PC-3 (cell line): ENCODE measurements at regions not wholly inside any gene's neighbourhood (a gene's known extent, or its start where the extent isn't known, plus 50 kb on each side); places are given as distances from the start of the nearest gene placed in this dataset.

Experiments
- ATAC-seq: fragments of 200-7000 bp; cut with Tn5 transposase; 2 replicates; pipeline ENCODE4 v1.9.1; 2020; ENCODE audit warnings: mild to moderate bottlenecking, moderate library complexity
- BruUV-seq: library from RNA; stranded (reverse); fragments of 400-500 nt; replicated peaks from 2 replicates; lab custom pipeline; 2021; lab: Mats Ljungman, UMichigan
- CTCF ChIA-PET: fragments of 300-600 bp; sonication (Branson Sonifier 250); formaldehyde crosslinking; loops from one replicate; lab custom pipeline; 2022; ENCODE audit warnings: antibody characterized with exemption; lab: Charles Lee
- POLR2A ChIA-PET: fragments of 300-600 bp; sonication (Branson Sonifier 250); formaldehyde crosslinking; loops from one replicate; lab custom pipeline; 2022; ENCODE audit warnings: antibody characterized with exemption; ENCODE audit not compliant: unreplicated experiment; lab: Charles Lee
- DNase-seq: peaks from one replicate; pipeline ENCODE4 v3.0.0-alpha.2; 2015
- H2AFZ ChIP-seq: fragments of 300-600 bp; sonication (generic); 2 replicates; pipeline ENCODE4 v1.6.0; 2016; ENCODE audit warnings: antibody characterized with exemption, low read length
- H3F3A ChIP-seq: fragments of 300-600 bp; sonication (generic); one replicate; pipeline ENCODE4 v1.6.0; 2017; ENCODE audit warnings: antibody characterized with exemption, low read length, control low read depth, mild to moderate bottlenecking; ENCODE audit not compliant: unreplicated experiment
- H3K27ac ChIP-seq: fragments of 300-600 bp; sonication (generic); 2 replicates; pipeline ENCODE4 v1.5.1; 2016; ENCODE audit warnings: mild to moderate bottlenecking, low read length
- H3K27me3 ChIP-seq: fragments of 300-600 bp; sonication (generic); 2 replicates; pipeline ENCODE4 v1.6.1; 2016; ENCODE audit warnings: low read length, mixed read lengths
- H3K36me3 ChIP-seq: fragments of 300-600 bp; sonication (generic); 2 replicates; pipeline ENCODE4 v1.6.1; 2016; ENCODE audit warnings: low read depth, mixed run types, low read length, mixed read lengths
- H3K4me1 ChIP-seq: fragments of 300-600 bp; sonication (generic); 2 replicates; pipeline ENCODE4 v1.5.1; 2016; ENCODE audit warnings: low read length; ENCODE audit not compliant: insufficient read depth
- H3K4me2 ChIP-seq: fragments of 300-600 bp; sonication (generic); 2 replicates; pipeline ENCODE4 v1.6.0; 2016; ENCODE audit warnings: low read length
- H3K4me3 ChIP-seq: fragments of 300-600 bp; sonication (generic); 2 replicates; pipeline ENCODE4 v1.5.1; 2016; ENCODE audit warnings: mild to moderate bottlenecking, low read length, mixed read lengths
- H3K79me2 ChIP-seq: fragments of 300-600 bp; sonication (generic); 2 replicates; pipeline ENCODE4 v1.6.1; 2017; ENCODE audit warnings: low read length, mixed read lengths
- H3K9ac ChIP-seq: fragments of 300-600 bp; sonication (generic); 2 replicates; pipeline ENCODE4 v1.6.0; 2016; ENCODE audit warnings: mild to moderate bottlenecking, low read length
- H3K9me2 ChIP-seq: fragments of 300-600 bp; sonication (generic); replicated peaks from 2 replicates; pipeline ENCODE4 v1.6.1; 2016; ENCODE audit warnings: mixed run types, low read length, mixed read lengths
- H3K9me3 ChIP-seq: fragments of 300-600 bp; sonication (generic); 2 replicates; pipeline ENCODE4 v1.6.1; 2016; ENCODE audit warnings: low read length, mixed read lengths
- H4K20me1 ChIP-seq: fragments of 300-600 bp; sonication (generic); 2 replicates; pipeline ENCODE4 v1.6.1; 2016; ENCODE audit warnings: low read length, mixed read lengths
- CTCF ChIP-seq: fragments of 300-600 bp; sonication (generic); conservative IDR thresholded peaks from 2 replicates; pipeline ENCODE4 v1.5.1; 2017; ENCODE audit warnings: antibody characterized with exemption, low read depth, mild to moderate bottlenecking, low read length
- EZH2 ChIP-seq: fragments of 300-600 bp; sonication (generic); IDR thresholded peaks from one replicate; pipeline ENCODE4 v1.6.1; 2017; ENCODE audit warnings: antibody characterized with exemption, mild to moderate bottlenecking, low read length; ENCODE audit not compliant: unreplicated experiment
- EZH2phosphoT487 ChIP-seq: fragments of 300-600 bp; sonication (generic); IDR thresholded peaks from 2 replicates; pipeline ENCODE4 v1.6.1; 2018; ENCODE audit warnings: mild to moderate bottlenecking, antibody characterized with exemption, low read length, borderline replicate concordance
- intact Hi-C: fragments of 100-400 bp; cut with micrococcal nuclease; formaldehyde crosslinking; loops from 2 replicates; pipeline ENCODE4 v1.9.0; 2023

- no peak overlapping the region for H3K4me2 ChIP-seq
- H3K4me1 ChIP-seq: no peaks in the 10 kb centered on the region
- POLR2A ChIA-PET: interaction anchor here (0.6 kb wide), 1 partner anchor 10 kb away, joined by 4 read pairs; no protein-coding TSS in a partner anchor
- no peaks in the 10 kb centered on the region for H3K79me2 ChIP-seq
- H3K4me3 ChIP-seq: no peak overlapping the region
- BruUV-seq: no TSS peak
- H2AFZ ChIP-seq: no peak overlapping the region
- H3K27ac ChIP-seq: no peak overlapping the region
- H3K9me2 ChIP-seq: no peaks in the 10 kb centered on the region
- no peak for ATAC-seq
- intact Hi-C loops: no loop called here
- H3F3A ChIP-seq: no peaks in the 10 kb centered on the region
- no peaks in the 10 kb centered on the region for H3K27me3 ChIP-seq
- DNase-seq: no peak
- CTCF ChIA-PET: no interaction called here
- no peak overlapping the region for H3K9ac ChIP-seq
- H4K20me1 ChIP-seq: no peaks in the 10 kb centered on the region
- TF ChIP-seq EZH2phosphoT487 (no peak), CTCF (no peak), EZH2 (no peak)
- H3K9me3 ChIP-seq: no peaks in the 10 kb centered on the region
- no peaks in the 10 kb centered on the region for H3K36me3 ChIP-seq
These were observed 119.4 kb downstream of the FAT4 start for GRCh38 chr4:125434136-125434535.

GRCh38 chr4:125440814-125441213 is 126.1 kb downstream of the FAT4 start:
- H3K9me2 ChIP-seq: no peaks in the 10 kb centered on the region
- no peaks in the 10 kb centered on the region for H3K9me3 ChIP-seq
- DNase-seq (no peak), ATAC-seq (no peak)
- BruUV-seq: no TSS peak
- no peaks in the 10 kb centered on the region for H4K20me1 ChIP-seq
- no peak overlapping the region for H3K27ac ChIP-seq
- no peak for TF ChIP-seq EZH2phosphoT487
- TF ChIP-seq CTCF: no peak
- no peak for TF ChIP-seq EZH2
- H3F3A ChIP-seq: no peaks in the 10 kb centered on the region
- no peaks in the 10 kb centered on the region for H3K4me1 ChIP-seq
- H3K9ac ChIP-seq: no peak overlapping the region
- H3K79me2 ChIP-seq: no peaks in the 10 kb centered on the region
- intact Hi-C loops: no loop called here
- CTCF ChIA-PET: no interaction called here
- no peak overlapping the region for H2AFZ ChIP-seq
- POLR2A ChIA-PET: no interaction called here
- H3K27me3 ChIP-seq: no peaks in the 10 kb centered on the region
- H3K4me2 ChIP-seq: no peak overlapping the region
- H3K36me3 ChIP-seq: no peaks in the 10 kb centered on the region
- no peak overlapping the region for H3K4me3 ChIP-seq

- intact Hi-C loops: no loop called here
- no peaks in the 10 kb centered on the region for H3K79me2 ChIP-seq
- no peaks in the 10 kb centered on the region for H3K9me3 ChIP-seq
- H2AFZ ChIP-seq: no peak overlapping the region
- no peaks in the 10 kb centered on the region for H3K27me3 ChIP-seq
- no peak for TF ChIP-seq EZH2phosphoT487
- no peak for TF ChIP-seq EZH2
- no peak for TF ChIP-seq CTCF
- H3K27ac ChIP-seq: no peak overlapping the region
- DNase-seq (no peak), ATAC-seq (no peak)
- H3K4me3 ChIP-seq: no peak overlapping the region
- no peaks in the 10 kb centered on the region for H3F3A ChIP-seq
- H3K36me3 ChIP-seq: no peaks in the 10 kb centered on the region
- no TSS peak for BruUV-seq
- H3K9me2 ChIP-seq: no peaks in the 10 kb centered on the region
- ChIA-PET POLR2A (no interaction called here), CTCF (no interaction called here)
- no peak overlapping the region for H3K4me2 ChIP-seq
- no peak overlapping the region for H3K9ac ChIP-seq
- H3K4me1 ChIP-seq: no peaks in the 10 kb centered on the region
- H4K20me1 ChIP-seq: no peaks in the 10 kb centered on the region
These were observed 129.4 kb downstream of the FAT4 start for GRCh38 chr4:125444166-125444565.
